ENCODE measurements at regions not wholly inside any gene's neighbourhood (a gene's known extent, or its start where the extent isn't known, plus 50 kb on each side); places are given as distances from the start of the nearest gene placed in this dataset.
"Not testable (repeated sequence)": the region's sequence is repeated elsewhere in the genome, so short reads cannot be mapped to it uniquely, and the experiment has no call there.

GRCh38 chr20:26094498-26094897 lies 397.8 kb upstream of the ZNF337 start:
- DNase-seq: not testable (repeated sequence)

DNA sequence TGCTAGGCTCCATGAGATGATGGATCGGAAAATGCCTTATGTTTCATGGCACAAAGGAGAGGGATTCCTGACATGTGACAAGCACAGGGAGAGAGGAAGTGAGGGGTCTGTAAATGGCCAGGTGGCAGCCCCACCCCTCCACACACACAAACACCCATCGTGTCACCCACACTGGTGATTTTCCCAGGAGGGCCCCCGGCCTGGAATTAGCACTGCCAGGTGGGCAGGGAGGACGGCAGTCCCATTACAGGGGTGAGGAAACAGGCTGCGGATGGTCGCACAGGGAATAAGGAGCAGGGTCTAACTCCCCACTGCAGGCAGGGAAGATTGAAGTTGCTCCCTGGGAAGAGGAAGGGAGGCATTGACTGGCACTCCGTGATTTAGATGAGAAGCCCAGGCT lies 395.3 kb upstream of the ZNF337 start:
- not testable (repeated sequence) for DNase-seq

GRCh38 chr20:26086195-26086594 lies 389.5 kb upstream of the ZNF337 start:
- not testable (repeated sequence) for DNase-seq

DNA sequence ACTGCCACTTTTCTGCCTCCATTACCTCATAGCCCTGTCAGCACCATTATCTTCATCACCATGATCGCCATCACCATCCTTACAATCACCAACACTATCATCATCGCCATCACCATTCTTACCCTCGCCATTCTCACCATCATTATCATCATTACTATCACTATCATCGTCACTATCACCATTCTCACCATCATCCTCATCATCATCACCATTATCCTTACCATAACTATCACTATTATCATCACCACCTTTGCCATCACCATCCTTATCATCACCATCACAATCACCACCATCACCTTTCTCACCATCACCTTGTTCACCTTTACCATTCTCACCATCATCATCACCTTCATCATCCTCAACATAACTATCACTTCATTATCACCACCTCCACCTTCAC lies 377.3 kb upstream of the ZNF337 start:
- DNase-seq: not testable (repeated sequence)

GRCh38 chr20:26059324-26059723 lies 362.7 kb upstream of the ZNF337 start:
- not testable (repeated sequence) for DNase-seq

- not testable (repeated sequence) for DNase-seq
Measured at GRCh38 chr20:26058446-26058845, 361.8 kb upstream of the ZNF337 start.

DNA sequence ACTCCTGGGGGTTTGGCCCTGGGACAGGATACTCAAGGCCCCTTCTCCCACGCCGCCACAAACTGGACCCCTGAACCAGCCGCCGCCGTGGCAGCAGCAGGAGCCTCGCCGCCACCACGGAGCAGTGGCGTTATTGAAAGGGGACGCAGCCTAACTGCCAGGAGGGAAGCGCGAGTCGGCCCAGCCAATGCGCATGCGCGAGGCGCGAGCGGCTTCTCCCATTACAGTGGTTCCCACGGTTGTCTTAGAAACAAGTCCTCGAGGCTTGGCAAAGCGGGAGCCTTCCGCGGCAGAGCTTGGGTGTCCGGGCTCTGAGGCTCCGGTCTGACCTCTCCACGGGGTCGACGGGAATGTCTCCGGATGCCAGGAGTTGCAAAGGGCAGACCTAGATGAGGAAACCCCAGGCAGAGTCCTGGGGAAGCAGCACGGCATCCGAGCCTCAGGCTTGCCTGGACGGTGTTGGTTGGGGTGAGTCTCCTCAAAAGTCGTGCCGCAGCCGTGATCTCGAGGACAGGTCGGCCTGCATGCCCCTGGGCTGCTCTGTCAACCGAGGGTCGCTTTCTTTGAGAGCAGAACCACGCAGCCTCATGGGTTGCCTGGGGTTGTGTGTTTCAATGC lies 360.6 kb upstream of the ZNF337 start:
- DNase-seq: not testable (repeated sequence)

GRCh38 chr20:26025792-26026191 lies 329.1 kb upstream of the ZNF337 start:
- DNase-seq: not testable (repeated sequence)

DNA sequence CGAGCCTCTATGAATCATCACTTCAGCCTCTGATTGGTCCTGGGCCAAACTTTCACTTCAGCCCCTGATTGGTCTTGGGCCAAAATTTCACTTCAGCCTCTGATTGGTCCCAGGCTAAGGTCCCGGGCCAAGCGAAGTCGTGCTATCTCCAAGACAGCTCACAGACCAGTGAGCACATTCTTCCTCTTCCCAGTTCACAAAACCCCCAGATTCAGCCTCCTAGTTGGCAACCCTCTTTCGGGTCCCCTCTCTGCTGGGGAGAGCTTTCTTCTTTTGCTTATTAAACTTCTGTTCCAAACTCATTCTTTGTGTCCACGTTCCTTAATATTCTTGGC lies 314.3 kb upstream of the ZNF337 start:
- DNase-seq: not testable (repeated sequence)

DNA sequence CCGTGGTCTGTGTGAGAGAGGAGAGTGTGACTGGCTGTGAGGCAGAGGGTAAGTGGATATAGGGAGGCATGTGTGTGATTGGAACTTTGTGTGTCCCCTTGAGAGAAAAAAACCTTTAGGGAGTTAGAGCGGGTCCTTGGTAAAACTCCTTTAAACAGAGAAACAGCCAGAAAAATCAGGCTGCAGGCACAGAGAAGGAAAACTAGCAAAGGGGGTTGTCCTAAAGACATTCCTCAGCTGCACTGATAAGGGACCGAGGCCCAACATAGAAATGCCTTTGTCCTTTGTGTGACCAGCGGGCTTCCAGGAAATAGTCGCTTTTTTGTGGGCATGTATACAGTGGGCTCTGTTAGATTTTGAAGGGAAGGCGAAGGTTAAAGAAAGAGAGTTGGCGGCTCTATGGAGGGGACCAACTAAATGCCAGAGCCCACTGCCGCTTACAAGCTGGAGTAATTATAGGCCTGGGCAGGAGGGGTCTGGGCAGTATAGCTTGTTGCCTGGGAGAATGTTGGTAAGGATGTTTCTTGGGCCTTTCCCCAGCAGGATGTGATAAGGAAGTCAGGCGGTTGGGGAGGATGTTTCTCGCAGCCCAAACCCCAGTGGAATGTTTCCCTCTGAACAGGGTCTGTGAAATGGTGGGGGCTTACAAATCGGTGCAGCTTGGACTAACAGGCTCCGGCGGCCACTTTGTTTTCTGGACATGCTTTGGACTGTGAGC lies 313.7 kb upstream of the ZNF337 start:
- peak; percentile 19 for DNase-seq

DNA sequence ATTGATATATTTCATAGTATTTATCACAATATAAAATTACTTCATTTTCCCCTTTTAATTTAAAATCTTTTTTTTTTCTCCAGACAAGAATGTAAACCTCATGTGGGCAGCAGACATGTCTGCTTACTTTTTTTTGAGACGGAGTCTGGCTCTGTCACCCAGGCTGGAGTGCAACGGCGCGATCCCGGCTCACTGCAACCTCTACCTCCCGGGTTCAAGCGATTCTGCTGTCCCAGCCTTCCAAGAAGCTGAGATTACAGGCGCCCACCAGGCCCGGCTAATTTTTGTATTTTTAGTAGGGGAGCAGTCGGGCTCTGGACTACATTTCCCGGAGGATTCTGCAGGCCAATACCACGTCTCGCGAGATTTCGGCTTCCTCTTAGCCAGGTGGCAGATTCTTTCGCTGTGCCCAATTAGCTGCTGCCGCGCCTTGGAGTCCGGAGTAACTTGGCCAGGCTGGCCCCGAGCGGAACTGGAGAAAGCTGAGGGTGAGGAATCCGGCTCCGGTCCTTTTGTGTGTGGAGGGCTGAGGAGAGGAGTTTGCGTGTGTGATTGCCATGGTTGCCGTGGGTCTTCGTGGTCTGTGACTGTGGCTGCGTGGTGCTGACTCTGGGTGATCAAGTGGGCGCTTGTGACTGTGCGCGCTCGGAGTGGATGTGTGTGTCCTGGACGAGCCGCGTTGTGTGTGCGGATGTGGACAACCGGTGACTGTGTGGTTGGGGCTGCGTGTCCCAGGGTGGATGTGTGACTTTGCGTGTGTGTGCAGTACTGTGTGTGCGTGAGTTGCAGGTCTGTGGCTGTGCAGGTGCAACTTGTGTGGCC lies 313.0 kb upstream of the ZNF337 start:
- peak; percentile 94 for DNase-seq

DNA sequence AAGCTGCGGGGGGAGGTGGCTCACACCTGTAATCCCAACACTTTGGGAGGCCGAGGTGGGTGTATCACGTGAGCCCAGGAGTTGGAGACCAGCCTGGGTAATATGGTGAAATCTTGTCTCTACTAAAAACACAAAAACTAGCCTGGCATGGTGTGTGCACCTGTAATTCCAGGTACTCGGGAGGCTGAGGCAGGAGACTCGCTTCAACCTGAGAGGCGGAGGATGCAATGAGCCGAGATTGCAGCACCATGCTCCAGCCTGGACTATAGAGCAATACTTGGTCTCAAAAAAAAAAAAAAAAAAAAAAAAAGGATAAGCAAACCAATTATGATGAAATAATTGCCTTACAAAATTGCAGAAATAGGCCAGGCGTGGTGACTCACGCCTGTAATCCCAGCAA lies 311.4 kb upstream of the ZNF337 start:
- DNase-seq: not testable (repeated sequence)

GRCh38 chr20:26006164-26006563 lies 309.5 kb upstream of the ZNF337 start:
- DNase-seq: not testable (repeated sequence)

- DNase-seq: not testable (repeated sequence)
Measured at GRCh38 chr20:26003959-26004358, 307.3 kb upstream of the ZNF337 start.

DNA sequence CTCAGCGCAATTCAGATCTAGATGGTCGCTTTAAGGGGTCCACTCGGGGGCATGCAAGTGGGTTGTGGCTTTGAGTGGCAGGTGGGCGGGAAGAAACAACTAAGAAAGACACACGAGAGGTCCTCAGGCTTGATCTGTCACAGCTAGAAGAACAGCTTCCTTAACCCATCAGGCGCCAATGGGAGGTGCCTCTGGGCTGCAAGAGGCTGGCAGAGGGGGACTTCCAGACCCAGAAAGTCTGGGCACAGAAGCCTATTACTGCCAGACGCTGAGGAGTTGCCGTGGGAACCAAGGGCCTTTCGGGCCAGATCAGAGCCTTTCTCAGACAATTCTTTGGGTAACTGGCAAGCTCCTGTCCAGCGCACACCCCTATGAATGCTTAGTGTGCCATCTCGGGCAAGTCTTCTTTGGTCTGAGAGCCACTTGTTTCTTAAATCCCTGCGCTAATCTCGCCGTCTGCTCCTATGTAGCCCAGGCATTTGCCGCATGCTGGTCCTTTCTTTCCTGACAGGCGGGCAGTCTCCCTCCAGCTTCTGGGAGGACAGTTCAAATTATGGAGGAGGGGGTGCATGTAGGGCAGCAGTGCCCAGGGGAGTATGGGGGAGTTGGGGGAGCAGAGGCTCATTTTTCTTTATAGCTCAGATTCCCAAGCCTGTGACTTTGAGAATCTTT lies 300.9 kb upstream of the ZNF337 start:
- not testable (repeated sequence) for DNase-seq

GRCh38 chr20:25992146-25992545 lies 295.5 kb upstream of the ZNF337 start:
- no peak for DNase-seq

DNA sequence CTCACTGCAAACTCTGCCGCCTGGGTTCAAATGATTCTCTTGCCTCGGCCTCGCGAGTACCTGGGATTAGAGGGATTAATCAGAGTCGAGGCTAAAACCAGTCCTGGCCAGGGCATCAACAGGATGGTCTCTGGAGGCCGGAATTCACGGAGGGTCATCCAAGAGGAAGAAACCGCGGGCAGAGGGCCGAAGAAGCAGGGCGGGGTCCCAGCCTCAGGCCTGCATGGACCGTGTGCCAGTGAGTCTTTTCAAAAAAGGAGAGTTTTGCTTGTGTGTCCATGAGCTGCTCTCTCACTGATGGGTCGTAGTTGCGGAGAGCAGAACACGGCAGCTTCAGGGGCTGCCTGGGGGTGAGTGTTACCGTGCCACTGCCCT lies 295.1 kb upstream of the ZNF337 start:
- no peak for DNase-seq

- no peak for DNase-seq
Measured at GRCh38 chr20:25991051-25991755, 294.6 kb upstream of the ZNF337 start.

DNA sequence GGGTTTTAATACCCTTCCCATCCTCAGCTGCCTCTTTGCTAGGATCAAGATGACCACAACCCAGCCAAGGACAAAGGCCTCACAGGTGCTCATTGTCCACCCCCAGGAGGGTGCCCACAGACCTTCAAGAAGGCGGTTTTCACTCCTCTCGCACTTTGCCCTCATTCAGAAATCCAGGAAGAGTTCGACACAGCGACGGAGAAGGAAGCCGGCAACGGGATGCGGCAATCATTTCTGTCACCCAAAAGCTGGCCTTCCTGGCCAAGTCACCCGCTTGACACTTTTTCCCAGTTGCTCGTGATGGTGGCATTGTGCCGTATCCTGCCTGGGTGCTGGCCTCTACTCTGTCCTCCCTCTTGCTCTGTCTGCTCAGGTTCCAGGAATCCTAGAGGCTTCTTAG lies 293.0 kb upstream of the ZNF337 start:
- DNase-seq: not testable (repeated sequence)

- DNase-seq: no peak
Measured at GRCh38 chr20:25989196-25989595, 292.5 kb upstream of the ZNF337 start.

DNA sequence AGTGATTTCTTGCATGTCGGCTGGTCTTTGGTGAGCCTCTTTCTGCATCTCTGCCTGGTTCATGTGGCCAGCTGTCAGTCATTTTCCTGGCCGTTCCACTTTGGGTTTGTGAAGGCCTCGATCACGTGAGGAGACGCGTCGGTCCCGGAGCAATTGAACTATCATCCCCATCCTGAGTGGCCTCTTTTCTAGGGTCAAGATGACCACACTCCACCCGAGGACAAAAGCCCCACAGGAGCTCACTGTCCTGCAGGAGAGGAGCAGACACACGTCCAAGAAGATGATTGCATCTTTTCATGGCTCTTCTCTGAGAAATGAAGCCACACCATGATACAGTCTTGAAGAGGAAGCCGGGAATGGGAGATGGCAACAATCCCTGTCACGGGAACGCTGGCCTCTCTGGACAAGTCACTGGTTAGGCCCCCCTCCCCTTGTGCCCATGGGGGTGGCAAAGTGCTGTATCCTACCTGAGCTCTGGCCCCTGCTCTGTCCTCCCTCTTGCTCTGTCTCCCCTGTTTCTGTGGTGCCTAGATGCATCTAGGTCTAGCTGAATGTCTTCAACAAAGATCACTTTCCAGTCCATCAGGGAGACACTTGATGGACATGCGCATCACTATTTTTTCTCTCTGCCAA lies 291.4 kb upstream of the ZNF337 start:
- not testable (repeated sequence) for DNase-seq

Measured in fibroblast of upper back skin (primary cell).